Left ventricle myocardium inferior (tissue), 1 donor: ENCODE measurements at regions not wholly inside any gene's neighbourhood (a gene's known extent, or its start where the extent isn't known, plus 50 kb on each side); places are given as distances from the start of the nearest gene placed in this dataset.

Source experiments
- DNase-seq: peaks from one replicate; pipeline ENCODE4 v3.0.0-alpha.2; 2020
- H3K27ac ChIP-seq: fragments of 200-600 bp; replicated peaks from 2 replicates; pipeline ENCODE4 v1.8.0; 2021
- H3K27me3 ChIP-seq: fragments of 200-600 bp; 2 replicates; pipeline ENCODE4 v1.8.0; 2021; ENCODE audit warnings: low read depth
- H3K36me3 ChIP-seq: fragments of 200-600 bp; 2 replicates; pipeline ENCODE4 v1.8.0; 2021
- H3K4me1 ChIP-seq: fragments of 200-600 bp; 2 replicates; pipeline ENCODE4 v1.8.0; 2021
- H3K4me3 ChIP-seq: fragments of 200-600 bp; 2 replicates; pipeline ENCODE4 v1.8.0; 2021; ENCODE audit warnings: mild to moderate bottlenecking, moderate library complexity
- H3K9me3 ChIP-seq: fragments of 200-600 bp; replicated peaks from 2 replicates; pipeline ENCODE4 v1.8.0; 2021
- intact Hi-C: fragments of 100-400 bp; cut with micrococcal nuclease; formaldehyde crosslinking; loops from one replicate; pipeline ENCODE4 v1.11.0; 2022
- TF ChIP-seq, protein P1 (sequence below): fragments of 200-600 bp; IDR thresholded peaks from 2 replicates; pipeline ENCODE4 v1.8.0; 2021; ENCODE audit warnings: antibody characterized with exemption, mild to moderate bottlenecking, borderline replicate concordance
- donor health status: DM: no; HTN: yes; CAD: no; lungs with severe emphysema.

- H3K4me1 ChIP-seq: no peaks in the 10 kb centered on the region
Observed at GRCh38 chr10:8921568-8921967, 867.1 kb downstream of the GATA3 start.

GRCh38 chr10:8923096-8923495 is 868.6 kb downstream of the GATA3 start:
- no peak for DNase-seq
- Histone ChIP-seq H3K9me3 (no peaks in the 10 kb centered on the region), H3K36me3 (no peaks in the 10 kb centered on the region), H3K27ac (no peak overlapping the region), H3K4me1 (no peaks in the 10 kb centered on the region), H3K4me3 (no peak overlapping the region), H3K27me3 (no peaks in the 10 kb centered on the region)
- intact Hi-C loops: no loop called here
- TF ChIP-seq, protein P1, sequence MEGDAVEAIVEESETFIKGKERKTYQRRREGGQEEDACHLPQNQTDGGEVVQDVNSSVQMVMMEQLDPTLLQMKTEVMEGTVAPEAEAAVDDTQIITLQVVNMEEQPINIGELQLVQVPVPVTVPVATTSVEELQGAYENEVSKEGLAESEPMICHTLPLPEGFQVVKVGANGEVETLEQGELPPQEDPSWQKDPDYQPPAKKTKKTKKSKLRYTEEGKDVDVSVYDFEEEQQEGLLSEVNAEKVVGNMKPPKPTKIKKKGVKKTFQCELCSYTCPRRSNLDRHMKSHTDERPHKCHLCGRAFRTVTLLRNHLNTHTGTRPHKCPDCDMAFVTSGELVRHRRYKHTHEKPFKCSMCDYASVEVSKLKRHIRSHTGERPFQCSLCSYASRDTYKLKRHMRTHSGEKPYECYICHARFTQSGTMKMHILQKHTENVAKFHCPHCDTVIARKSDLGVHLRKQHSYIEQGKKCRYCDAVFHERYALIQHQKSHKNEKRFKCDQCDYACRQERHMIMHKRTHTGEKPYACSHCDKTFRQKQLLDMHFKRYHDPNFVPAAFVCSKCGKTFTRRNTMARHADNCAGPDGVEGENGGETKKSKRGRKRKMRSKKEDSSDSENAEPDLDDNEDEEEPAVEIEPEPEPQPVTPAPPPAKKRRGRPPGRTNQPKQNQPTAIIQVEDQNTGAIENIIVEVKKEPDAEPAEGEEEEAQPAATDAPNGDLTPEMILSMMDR: no peak

More at GRCh38 chr10:8921568-8921967, 867.1 kb downstream of the GATA3 start:
- DNase-seq: no peak
- Histone ChIP-seq H3K4me3 (no peak overlapping the region), H3K27ac (no peak overlapping the region), H3K9me3 (no peaks in the 10 kb centered on the region), H3K27me3 (no peaks in the 10 kb centered on the region), H3K36me3 (no peaks in the 10 kb centered on the region)
- TF ChIP-seq, protein P1: no peak
- intact Hi-C loops: no loop called here

DNA sequence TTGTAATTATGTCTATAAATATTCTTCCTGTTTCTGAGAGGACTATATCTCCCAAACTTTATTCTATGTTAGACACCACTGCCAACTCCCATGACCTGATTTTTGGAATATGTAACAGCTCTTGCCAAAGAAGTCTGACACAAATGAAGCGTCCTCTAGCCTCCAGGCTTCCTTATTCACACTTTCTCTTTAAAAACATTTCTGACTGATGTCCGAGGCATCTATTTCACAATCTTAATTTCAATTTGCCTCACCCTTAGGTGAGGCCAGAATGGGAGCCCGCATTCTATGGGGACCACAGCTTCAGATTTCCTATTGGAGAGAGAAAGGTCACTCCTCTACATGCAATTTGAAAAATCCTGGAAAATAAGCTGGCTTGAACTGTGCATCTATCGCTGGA is 873.2 kb downstream of the GATA3 start:
- intact Hi-C loops: no loop called here
- no peak for DNase-seq
- TF ChIP-seq, protein P1: no peak
- H3K4me3 ChIP-seq: no peak overlapping the region
- H3K27me3 ChIP-seq: no peaks in the 10 kb centered on the region
- H3K27ac ChIP-seq: no peak overlapping the region
- H3K4me1 ChIP-seq: no peaks in the 10 kb centered on the region
- H3K36me3 ChIP-seq: no peaks in the 10 kb centered on the region
- H3K9me3 ChIP-seq: no peaks in the 10 kb centered on the region

DNA sequence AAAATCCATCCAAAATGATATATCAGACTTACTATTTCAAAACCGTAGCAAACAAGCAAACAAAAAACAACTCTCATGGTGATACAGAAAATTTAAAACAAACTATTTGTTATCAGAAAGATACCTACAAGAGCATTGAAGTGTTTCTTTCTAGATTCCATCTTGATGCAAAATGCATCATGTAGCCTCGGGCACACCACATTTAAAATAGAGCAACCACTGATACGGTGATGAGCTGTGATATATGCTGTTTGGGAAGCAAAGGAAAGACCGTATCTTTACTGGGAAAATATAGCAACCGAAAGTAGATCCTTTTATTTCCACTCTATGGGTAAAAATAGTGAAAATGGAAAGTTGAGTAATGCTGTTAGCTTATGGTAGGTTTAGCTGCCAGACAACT is 892.0 kb downstream of the GATA3 start:
- Histone ChIP-seq H3K4me3 (no peak overlapping the region), H3K36me3 (no peaks in the 10 kb centered on the region), H3K4me1 (no peaks in the 10 kb centered on the region), H3K27me3 (no peaks in the 10 kb centered on the region), H3K27ac (no peak overlapping the region), H3K9me3 (peaks cover 7% of the 10 kb centered on the region)
- DNase-seq: no peak
- TF ChIP-seq, protein P1: no peak
- intact Hi-C loops: no loop called here

GRCh38 chr10:8950978-8951377 is 896.5 kb downstream of the GATA3 start:
- intact Hi-C loops: no loop called here
- Histone ChIP-seq H3K9me3 (peaks cover 9% of the 10 kb centered on the region), H3K36me3 (no peaks in the 10 kb centered on the region), H3K4me1 (no peaks in the 10 kb centered on the region), H3K4me3 (no peak overlapping the region), H3K27me3 (no peaks in the 10 kb centered on the region), H3K27ac (no peak overlapping the region)
- no peak for DNase-seq
- TF ChIP-seq, protein P1: no peak
